HEK293 (cell line): ENCODE measurements at regions not wholly inside any gene's neighbourhood (a gene's known extent, or its start where the extent isn't known, plus 50 kb on each side); places are given as distances from the start of the nearest gene placed in this dataset.
A peak's percentile ranks its signal among the peaks of the same experiment; 100 is the strongest.

ENCODE experiments used
- CTCF ChIA-PET: fragments of 350-600 bp; formaldehyde crosslinking; extraction: SDS; loops from one replicate; lab custom pipeline; 2021; ENCODE audit warnings: antibody characterized with exemption; lab: Yijun Ruan, JAX
- POLR2A ChIA-PET: fragments of 300-600 bp; formaldehyde crosslinking; extraction: SDS; loops from one replicate; lab custom pipeline; 2020; ENCODE audit warnings: antibody characterized with exemption, inconsistent platforms; lab: Yijun Ruan, JAX
- H3K27ac ChIP-seq: fragments of 200-500 bp; sonication (Bioruptor generic); 2 replicates; pipeline ENCODE4 v1.5.1; 2014; ENCODE audit warnings: low read depth, low read length, control low read depth, inconsistent platforms; ENCODE audit errors: extremely low read depth
- H3K36me3 ChIP-seq, 2 experiments: fragments of 200-500 bp in 1 of 2; sonication (Bioruptor generic) in 1 of 2; 1 replicate in 1 of 2; 2 replicates in 1 of 2; pipeline ENCODE4 v1.5.1; 2014 to 2017; ENCODE audit warnings: inconsistent platforms in 2 of 2, low read length in 2 of 2; ENCODE audit not compliant: control insufficient read depth in 2 of 2, insufficient read depth in 1 of 2
- H3K4me1 ChIP-seq: fragments of 200-500 bp; sonication (Bioruptor generic); 2 replicates; pipeline ENCODE4 v1.5.1; 2014; ENCODE audit warnings: mild to moderate bottlenecking, low read length, inconsistent platforms; ENCODE audit not compliant: control insufficient read depth, insufficient read depth
- H3K4me3 ChIP-seq: 2 replicates; pipeline ENCODE4 v1.5.1; 2011; ENCODE audit warnings: low read depth, mild to moderate bottlenecking, control low read depth, low read length, moderate library complexity
- H3K9me3 ChIP-seq: fragments of 200-500 bp; sonication (Bioruptor generic); 2 replicates; pipeline ENCODE4 v1.5.1; 2014; ENCODE audit warnings: low read depth, low read length, inconsistent platforms; ENCODE audit not compliant: control insufficient read depth, insufficient read depth
- GFI1B ChIP-seq: fragments of 450-650 bp; formaldehyde crosslinking; IDR thresholded peaks from 2 replicates; pipeline ENCODE4 v1.5.1; 2016; ENCODE audit warnings: missing biosample characterization, missing genetic modification characterization
- GLI2 ChIP-seq: fragments of 450-650 bp; formaldehyde crosslinking; IDR thresholded peaks from 2 replicates; pipeline ENCODE4; 2017; ENCODE audit warnings: missing biosample characterization, missing genetic modification characterization, low read depth, borderline replicate concordance
- KLF1 ChIP-seq: fragments of 450-650 bp; formaldehyde crosslinking; IDR thresholded peaks from 2 replicates; pipeline ENCODE4 v1.5.1; 2016; ENCODE audit warnings: missing biosample characterization, missing genetic modification characterization
- SCRT2 ChIP-seq: fragments of 450-650 bp; formaldehyde crosslinking; IDR thresholded peaks from 2 replicates; pipeline ENCODE4 v1.5.1; 2016; ENCODE audit warnings: missing biosample characterization, missing genetic modification characterization
- YY1 ChIP-seq: fragments of 450-650 bp; formaldehyde crosslinking; IDR thresholded peaks from 2 replicates; pipeline ENCODE4 v1.5.1; 2018; ENCODE audit warnings: missing biosample characterization, missing genetic modification characterization
- ZBTB11 ChIP-seq: fragments of 450-650 bp; formaldehyde crosslinking; conservative IDR thresholded peaks from 2 replicates; pipeline ENCODE4 v1.5.1; 2016; ENCODE audit warnings: low read depth, missing biosample characterization, missing genetic modification characterization
- ZIC2 ChIP-seq: fragments of 450-650 bp; formaldehyde crosslinking; IDR thresholded peaks from 2 replicates; pipeline ENCODE4 v1.5.1; 2016; ENCODE audit warnings: missing biosample characterization, missing genetic modification characterization
- ZNF10 ChIP-seq: fragments of 450-650 bp; formaldehyde crosslinking; IDR thresholded peaks from 2 replicates; pipeline ENCODE4 v1.5.1; 2017; ENCODE audit warnings: missing biosample characterization, missing genetic modification characterization
- ZNF335 ChIP-seq: fragments of 450-650 bp; formaldehyde crosslinking; conservative IDR thresholded peaks from 2 replicates; pipeline ENCODE4 v1.5.1; 2016; ENCODE audit warnings: missing biosample characterization, missing genetic modification characterization
- ZNF449 ChIP-seq: fragments of 450-650 bp; formaldehyde crosslinking; IDR thresholded peaks from 2 replicates; pipeline ENCODE4 v1.5.1; 2017; ENCODE audit warnings: missing biosample characterization, mild to moderate bottlenecking, missing genetic modification characterization, moderate library complexity
- ZNF48 ChIP-seq: fragments of 450-650 bp; formaldehyde crosslinking; IDR thresholded peaks from 2 replicates; pipeline ENCODE4 v1.5.1; 2016; ENCODE audit warnings: missing biosample characterization, missing genetic modification characterization
- ZNF544 ChIP-seq: fragments of 450-650 bp; formaldehyde crosslinking; IDR thresholded peaks from 2 replicates; pipeline ENCODE4 v1.5.0; 2017; ENCODE audit warnings: missing biosample characterization, missing genetic modification characterization
- ZNF596 ChIP-seq: fragments of 450-650 bp; IDR thresholded peaks from 2 replicates; pipeline ENCODE4 v1.5.0; 2018; ENCODE audit warnings: missing biosample characterization, mild to moderate bottlenecking, missing genetic modification characterization, moderate library complexity
- ZNF658 ChIP-seq: fragments of 450-650 bp; formaldehyde crosslinking; IDR thresholded peaks from 2 replicates; pipeline ENCODE4; 2016; ENCODE audit warnings: missing biosample characterization, missing genetic modification characterization
- ZNF791 ChIP-seq: fragments of 450-650 bp; formaldehyde crosslinking; IDR thresholded peaks from 2 replicates; pipeline ENCODE4 v1.5.1; 2016; ENCODE audit warnings: missing biosample characterization, missing genetic modification characterization
- TF ChIP-seq, protein P1 (sequence below): fragments of 450-650 bp; formaldehyde crosslinking; IDR thresholded peaks from 2 replicates; pipeline ENCODE4 v1.5.1; 2017; ENCODE audit warnings: missing biosample characterization, missing genetic modification characterization
- TF ChIP-seq, protein P2 (sequence below): fragments of 450-650 bp; formaldehyde crosslinking; IDR thresholded peaks from 2 replicates; pipeline ENCODE4 v1.5.1; 2016; ENCODE audit warnings: missing biosample characterization, missing genetic modification characterization

DNA sequence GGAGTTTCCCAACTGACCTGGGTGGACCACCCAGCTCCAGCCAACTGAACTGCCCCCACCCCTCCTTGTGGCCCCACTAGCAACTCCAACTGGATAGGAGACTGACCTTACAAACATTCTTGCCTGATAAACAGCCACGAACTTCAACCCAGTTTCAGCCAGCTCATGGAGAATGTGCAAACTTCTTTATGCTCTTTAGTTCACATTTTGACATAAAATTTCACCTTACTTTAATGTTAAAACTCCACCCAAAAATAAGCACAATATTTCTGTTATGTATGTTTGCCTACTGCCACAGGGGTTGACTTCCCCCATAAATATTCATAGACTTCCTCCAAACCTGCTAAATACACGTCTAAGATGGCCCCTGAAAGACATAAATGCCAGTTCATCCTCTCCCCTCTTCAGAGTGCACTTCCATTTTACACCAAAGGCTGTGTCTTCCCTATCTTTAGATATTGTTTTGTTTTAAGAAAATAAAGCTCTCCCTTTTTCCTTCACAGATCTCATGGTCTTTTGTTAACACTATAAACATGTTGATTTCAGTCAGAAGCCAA, 643.7 kb downstream of the EPM2A start:
- no peaks in the 10 kb centered on the region for H3K4me1 ChIP-seq
- no peak overlapping the region for H3K27ac ChIP-seq
- POLR2A ChIA-PET: no interaction called here
- H3K4me3 ChIP-seq: no peak overlapping the region
- no peaks in the 10 kb centered on the region for H3K36me3 ChIP-seq
- CTCF ChIA-PET: interaction anchor here (0.8 to 1.4 kb wide), 2 partner anchors 9 to 124 kb away, joined by 3 read pairs; no protein-coding TSS in a partner anchor
- no peaks in the 10 kb centered on the region for H3K9me3 ChIP-seq
- TF ChIP-seq ZNF10 (tag by site-specific recombination): no peak
- no peak for TF ChIP-seq ZNF658 (tag by site-specific recombination)
- TF ChIP-seq KLF1 (tag by site-specific recombination): no peak
- TF ChIP-seq, protein P1, sequence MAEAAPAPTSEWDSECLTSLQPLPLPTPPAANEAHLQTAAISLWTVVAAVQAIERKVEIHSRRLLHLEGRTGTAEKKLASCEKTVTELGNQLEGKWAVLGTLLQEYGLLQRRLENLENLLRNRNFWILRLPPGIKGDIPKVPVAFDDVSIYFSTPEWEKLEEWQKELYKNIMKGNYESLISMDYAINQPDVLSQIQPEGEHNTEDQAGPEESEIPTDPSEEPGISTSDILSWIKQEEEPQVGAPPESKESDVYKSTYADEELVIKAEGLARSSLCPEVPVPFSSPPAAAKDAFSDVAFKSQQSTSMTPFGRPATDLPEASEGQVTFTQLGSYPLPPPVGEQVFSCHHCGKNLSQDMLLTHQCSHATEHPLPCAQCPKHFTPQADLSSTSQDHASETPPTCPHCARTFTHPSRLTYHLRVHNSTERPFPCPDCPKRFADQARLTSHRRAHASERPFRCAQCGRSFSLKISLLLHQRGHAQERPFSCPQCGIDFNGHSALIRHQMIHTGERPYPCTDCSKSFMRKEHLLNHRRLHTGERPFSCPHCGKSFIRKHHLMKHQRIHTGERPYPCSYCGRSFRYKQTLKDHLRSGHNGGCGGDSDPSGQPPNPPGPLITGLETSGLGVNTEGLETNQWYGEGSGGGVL: no peak
- no peak for TF ChIP-seq SCRT2 (tag by site-specific recombination)
- TF ChIP-seq ZNF335 (tag by site-specific recombination): no peak

DNA sequence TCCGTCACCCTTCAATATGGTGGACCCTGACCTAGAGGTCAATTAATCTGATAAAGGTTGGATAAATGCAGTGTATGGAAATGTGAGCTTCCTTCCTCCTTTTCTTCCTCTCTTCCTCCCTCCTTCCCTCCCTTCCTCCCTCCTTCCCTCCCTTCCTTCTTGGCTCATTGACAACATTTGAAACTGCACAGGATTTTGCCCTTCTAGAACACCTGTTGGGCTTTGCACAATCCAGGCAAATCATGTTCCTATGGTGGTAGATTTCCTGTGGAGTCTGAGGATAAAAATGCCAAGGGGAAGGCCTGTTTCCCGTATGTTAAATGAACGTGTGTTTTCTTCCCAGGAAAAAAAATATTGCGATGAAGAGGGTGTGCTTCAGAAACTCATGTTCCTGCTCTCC, 642.8 kb downstream of the EPM2A start:
- CTCF ChIA-PET: interaction anchor here (0.8 to 1.4 kb wide), 3 partner anchors 8 to 124 kb away, joined by 3 read pairs; no protein-coding TSS in a partner anchor
- TF ChIP-seq ZNF449 (tag by site-specific recombination) (peak; percentile 52; the same call in 1 of the 2 replicates), SCRT2 (tag by site-specific recombination) (peak; percentile 57; the same call in 1 of the 2 replicates), ZIC2 (tag by site-specific recombination) (no peak), ZNF544 (tag by site-specific recombination) (no peak)
- Histone ChIP-seq H3K36me3 (no peaks in the 10 kb centered on the region), H3K9me3 (no peaks in the 10 kb centered on the region), H3K27ac (no peak overlapping the region), H3K4me1 (no peaks in the 10 kb centered on the region), H3K4me3 (no peak overlapping the region)
- POLR2A ChIA-PET: no interaction called here

DNA sequence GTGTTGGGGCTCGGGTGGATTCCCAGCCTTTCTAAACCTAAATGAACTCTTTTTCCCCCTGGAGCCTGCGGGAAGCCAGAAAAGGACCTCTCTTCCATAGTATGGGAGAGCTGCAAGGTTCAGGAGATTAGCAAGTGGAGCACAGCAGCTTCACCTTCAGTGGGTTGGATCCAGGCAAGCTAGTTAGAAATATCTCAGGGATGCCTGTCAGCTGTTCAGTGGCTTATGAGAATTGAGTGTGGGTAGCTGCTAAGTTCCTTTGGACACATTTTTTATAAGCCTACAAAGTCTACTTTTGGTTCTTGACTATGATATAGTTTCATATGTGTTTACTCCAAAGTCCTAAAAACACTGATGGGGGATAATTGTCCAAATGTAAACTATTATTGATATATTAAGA, 642.1 kb downstream of the EPM2A start:
- H3K9me3 ChIP-seq: no peaks in the 10 kb centered on the region
- no peak overlapping the region for H3K27ac ChIP-seq
- POLR2A ChIA-PET: no interaction called here
- no peak overlapping the region for H3K4me3 ChIP-seq
- no peak for TF ChIP-seq YY1 (tag by site-specific recombination)
- TF ChIP-seq GFI1B: no peak
- TF ChIP-seq ZNF335 (tag by site-specific recombination): no peak
- no peak for TF ChIP-seq GLI2 (tag by site-specific recombination)
- H3K4me1 ChIP-seq: no peaks in the 10 kb centered on the region
- H3K36me3 ChIP-seq: no peaks in the 10 kb centered on the region
- CTCF ChIA-PET: interaction anchor here (0.9 to 1.4 kb wide), 3 partner anchors 8 to 29 kb away, joined by 3 to 5 read pairs (median 3); no protein-coding TSS in a partner anchor

GRCh38 chr6:145096846-145097245, 638.5 kb downstream of the EPM2A start:
- no peaks in the 10 kb centered on the region for H3K36me3 ChIP-seq
- no peak overlapping the region for H3K27ac ChIP-seq
- H3K9me3 ChIP-seq: no peaks in the 10 kb centered on the region
- no peak overlapping the region for H3K4me3 ChIP-seq
- POLR2A ChIA-PET: no interaction called here
- H3K4me1 ChIP-seq: no peaks in the 10 kb centered on the region
- CTCF ChIA-PET: interaction anchor here (0.6 kb wide), 1 partner anchor 1426 kb away, joined by 3 read pairs; no protein-coding TSS in a partner anchor
- TF ChIP-seq ZNF48 (tag by site-specific recombination) (no peak), ZNF791 (tag by site-specific recombination) (no peak), ZNF596 (tag by site-specific recombination) (no peak), ZBTB11 (tag by site-specific recombination) (no peak)
- TF ChIP-seq, protein P2, sequence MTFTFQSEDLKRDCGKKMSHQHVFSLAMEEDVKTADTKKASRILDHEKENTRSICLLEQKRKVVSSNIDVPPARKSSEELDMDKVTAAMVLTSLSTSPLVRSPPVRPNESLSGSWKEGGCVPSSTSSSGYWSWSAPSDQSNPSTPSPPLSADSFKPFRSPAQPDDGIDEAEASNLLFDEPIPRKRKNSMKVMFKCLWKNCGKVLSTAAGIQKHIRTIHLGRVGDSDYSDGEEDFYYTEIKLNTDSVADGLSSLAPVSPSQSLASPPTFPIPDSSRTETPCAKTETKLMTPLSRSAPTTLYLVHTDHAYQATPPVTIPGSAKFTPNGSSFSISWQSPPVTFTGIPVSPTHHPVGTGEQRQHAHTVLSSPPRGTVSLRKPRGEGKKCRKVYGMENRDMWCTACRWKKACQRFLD (tag by site-specific recombination): no peak
